Renal pelvis (tissue), 1 donor: ENCODE measurements at regions not wholly inside any gene's neighbourhood (a gene's known extent, or its start where the extent isn't known, plus 50 kb on each side); places are given as distances from the start of the nearest gene placed in this dataset.
"Not testable (repeated sequence)": the region's sequence is repeated elsewhere in the genome, so short reads cannot be mapped to it uniquely, and the experiment has no call there.

ENCODE experiments used
- DNase-seq: peaks from one replicate; pipeline ENCODE4 v3.0.0-alpha.2; 2013

GRCh38 chr10:78458983-78459638 is 425.4 kb downstream of the RPS24 start:
- DNase-seq: no peak

- DNase-seq: no peak
These were observed 426.0 kb downstream of the RPS24 start for GRCh38 chr10:78459639-78460037.

GRCh38 chr10:78460204-78460603 is 426.5 kb downstream of the RPS24 start:
- no peak for DNase-seq

GRCh38 chr10:78461333-78461732 is 427.7 kb downstream of the RPS24 start:
- no peak for DNase-seq

GRCh38 chr10:78462176-78462575 is 428.5 kb downstream of the RPS24 start:
- DNase-seq: peak; percentile 65

GRCh38 chr10:78462726-78463228 is 429.1 kb downstream of the RPS24 start:
- DNase-seq: no peak

- DNase-seq: no peak
These were observed 430.6 kb downstream of the RPS24 start for GRCh38 chr10:78464118-78464855.

- DNase-seq: peak; percentile 82
These were observed 431.2 kb downstream of the RPS24 start for GRCh38 chr10:78464856-78465267.

- no peak for DNase-seq
These were observed 431.8 kb downstream of the RPS24 start for GRCh38 chr10:78465431-78465830.

- no peak for DNase-seq
These were observed 433.9 kb downstream of the RPS24 start for GRCh38 chr10:78467496-78468106.

GRCh38 chr10:78468731-78469130 is 435.1 kb downstream of the RPS24 start:
- DNase-seq: not testable (repeated sequence)

- DNase-seq: no peak
These were observed 436.8 kb downstream of the RPS24 start for GRCh38 chr10:78470267-78471103.

GRCh38 chr10:78471326-78471722 is 437.7 kb downstream of the RPS24 start:
- DNase-seq: no peak

- peak; percentile 73 for DNase-seq
These were observed 438.3 kb downstream of the RPS24 start for GRCh38 chr10:78471723-78472550.

- DNase-seq: no peak
These were observed 438.9 kb downstream of the RPS24 start for GRCh38 chr10:78472551-78472890.

GRCh38 chr10:78473006-78473405 is 439.3 kb downstream of the RPS24 start:
- no peak for DNase-seq

- no peak for DNase-seq
These were observed 441.1 kb downstream of the RPS24 start for GRCh38 chr10:78474743-78475142.

GRCh38 chr10:78475437-78475836 is 441.8 kb downstream of the RPS24 start:
- DNase-seq: no peak

GRCh38 chr10:78476156-78476555 is 442.5 kb downstream of the RPS24 start:
- DNase-seq: no peak

GRCh38 chr10:78476844-78477243 is 443.2 kb downstream of the RPS24 start:
- no peak for DNase-seq

- no peak for DNase-seq
These were observed 445.3 kb downstream of the RPS24 start for GRCh38 chr10:78478919-78479318.
